Kidney (tissue), 13 donors: ENCODE measurements at regions not wholly inside any gene's neighbourhood (a gene's known extent, or its start where the extent isn't known, plus 50 kb on each side); places are given as distances from the start of the nearest gene placed in this dataset.

Experiments
- DNase-seq, 5 donors: peaks; one replicate each; pipeline ENCODE4 v3.0.0-alpha.2; 2013 to 2020
- FAIRE-seq: peaks from 2 replicates; lab custom pipeline; 2012; peaks lifted over from hg19 to GRCh38; lab: Jason Lieb, UNC
- H3K27ac ChIP-seq, 2 donors: one replicate each; pipeline ENCODE4 v1.7.0; 2013; ENCODE audit warnings: low read depth in 2 of 2, low read length in 2 of 2, inconsistent platforms in 1 of 2
- H3K27me3 ChIP-seq: one replicate; pipeline ENCODE4 v1.7.1; 2013; ENCODE audit warnings: low read length, inconsistent platforms; ENCODE audit not compliant: control insufficient read depth, insufficient read depth
- H3K36me3 ChIP-seq, 3 donors: one replicate each; pipeline versions ENCODE4 v1.7.0 to v1.7.1; 2013; ENCODE audit warnings: low read length in 3 of 3, control low read depth in 1 of 3, inconsistent platforms in 1 of 3; ENCODE audit not compliant: insufficient read depth in 3 of 3, control insufficient read depth in 2 of 3
- H3K4me1 ChIP-seq, 3 donors: one replicate each; pipeline versions ENCODE4 v1.7.0 to v1.7.1; 2013; ENCODE audit warnings: low read length in 3 of 3, inconsistent platforms in 1 of 3, low read depth in 1 of 3; ENCODE audit not compliant: control insufficient read depth in 2 of 3, insufficient read depth in 2 of 3
- H3K4me3 ChIP-seq, 3 donors: one replicate each; pipeline versions ENCODE4 v1.7.0 to v1.8.1; 2013; ENCODE audit warnings: low read length in 3 of 3, control low read depth in 1 of 3, inconsistent platforms in 1 of 3
- H3K9ac ChIP-seq, 3 donors: one replicate each; pipeline versions ENCODE4 v1.7.0 to v1.7.1; 2013; ENCODE audit warnings: low read length in 3 of 3, control low read depth in 1 of 3, inconsistent platforms in 1 of 3
- H3K9me3 ChIP-seq, 3 donors: one replicate each; pipeline versions ENCODE4 v1.7.0 to v1.7.1; 2013; ENCODE audit warnings: low read length in 3 of 3, control low read depth in 1 of 3, inconsistent platforms in 1 of 3; ENCODE audit not compliant: control insufficient read depth in 2 of 3, insufficient read depth in 1 of 3
- intact Hi-C: fragments of 100-400 bp; cut with DNase I; formaldehyde crosslinking; loops from one replicate; pipeline ENCODE4 v1.11.1; 2022
- TF ChIP-seq, protein P1 (sequence below): IDR thresholded peaks from 3 replicates; pipeline ENCODE4 v1.5.1; 2012; ENCODE audit warnings: mild to moderate bottlenecking, moderate library complexity, borderline replicate concordance; ENCODE audit not compliant: insufficient read depth; ENCODE audit errors: extremely low read depth
- donor health status: control.
- donor health status: control.
- donor health status: control.
- donor health status: control.
- donor health status: control.
- donor health status: DM: yes; HTN: yes; CAD: no.
- donor health status: Normal renal cell carcinoma (clear cell type).

DNA sequence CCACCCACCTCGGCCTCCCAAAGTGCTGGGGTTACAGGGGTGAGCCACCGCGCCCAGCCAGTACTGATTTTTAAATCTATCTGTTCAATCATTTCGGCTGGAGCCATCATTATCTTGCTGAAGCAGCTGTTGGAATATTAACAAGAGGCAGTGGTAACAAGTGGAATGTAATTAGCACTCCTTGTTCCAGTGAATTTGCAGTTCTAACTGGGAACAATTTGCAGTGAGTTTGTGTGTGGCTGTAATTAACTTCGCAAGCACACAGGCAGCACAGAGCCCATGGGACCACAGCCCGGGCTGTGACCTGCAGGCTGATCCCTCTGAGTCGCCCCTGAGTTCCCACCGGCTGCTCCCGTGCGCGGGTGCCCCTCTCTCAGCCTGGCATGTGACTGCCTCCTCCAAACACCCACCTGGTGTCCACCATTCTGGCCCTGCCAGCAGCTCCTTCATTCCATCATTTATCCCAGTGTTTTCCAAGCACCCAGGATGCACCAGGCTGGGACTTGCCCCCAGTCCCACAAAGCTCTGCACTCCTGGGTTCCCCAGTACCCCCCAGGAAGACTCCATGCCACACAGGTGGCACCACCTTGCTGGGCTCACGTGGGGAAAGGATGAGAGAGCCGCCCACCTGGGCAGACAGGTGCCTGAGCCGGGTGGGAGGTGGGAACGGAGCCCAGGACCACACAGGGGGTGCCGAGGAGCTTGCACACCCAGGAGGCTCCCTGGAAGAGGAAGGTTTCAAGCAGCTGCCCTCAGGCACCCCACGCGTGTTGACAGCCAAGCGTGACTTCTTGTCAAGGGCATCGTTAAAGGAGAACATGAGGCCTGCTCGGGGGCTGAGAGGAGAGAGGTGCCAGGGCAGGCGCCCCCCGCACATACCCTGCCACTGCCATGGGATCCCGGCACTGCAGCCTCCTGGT is 75.2 kb downstream of the YTHDF1 start:
- DNase-seq (peak in 1 of 5 donors; percentile 63), FAIRE-seq (no peak)
- intact Hi-C loops: no loop called here
- TF ChIP-seq, protein P1, sequence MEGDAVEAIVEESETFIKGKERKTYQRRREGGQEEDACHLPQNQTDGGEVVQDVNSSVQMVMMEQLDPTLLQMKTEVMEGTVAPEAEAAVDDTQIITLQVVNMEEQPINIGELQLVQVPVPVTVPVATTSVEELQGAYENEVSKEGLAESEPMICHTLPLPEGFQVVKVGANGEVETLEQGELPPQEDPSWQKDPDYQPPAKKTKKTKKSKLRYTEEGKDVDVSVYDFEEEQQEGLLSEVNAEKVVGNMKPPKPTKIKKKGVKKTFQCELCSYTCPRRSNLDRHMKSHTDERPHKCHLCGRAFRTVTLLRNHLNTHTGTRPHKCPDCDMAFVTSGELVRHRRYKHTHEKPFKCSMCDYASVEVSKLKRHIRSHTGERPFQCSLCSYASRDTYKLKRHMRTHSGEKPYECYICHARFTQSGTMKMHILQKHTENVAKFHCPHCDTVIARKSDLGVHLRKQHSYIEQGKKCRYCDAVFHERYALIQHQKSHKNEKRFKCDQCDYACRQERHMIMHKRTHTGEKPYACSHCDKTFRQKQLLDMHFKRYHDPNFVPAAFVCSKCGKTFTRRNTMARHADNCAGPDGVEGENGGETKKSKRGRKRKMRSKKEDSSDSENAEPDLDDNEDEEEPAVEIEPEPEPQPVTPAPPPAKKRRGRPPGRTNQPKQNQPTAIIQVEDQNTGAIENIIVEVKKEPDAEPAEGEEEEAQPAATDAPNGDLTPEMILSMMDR: no peak
- no peaks in the 10 kb centered on the region for H3K36me3 ChIP-seq
- H3K27ac ChIP-seq: no peak overlapping the region
- no peaks in the 10 kb centered on the region for H3K9me3 ChIP-seq
- H3K9ac ChIP-seq: no peak overlapping the region
- H3K4me1 ChIP-seq: no peaks in the 10 kb centered on the region
- no peak overlapping the region for H3K4me3 ChIP-seq
- peaks cover 2% of the 10 kb centered on the region for H3K27me3 ChIP-seq

DNA sequence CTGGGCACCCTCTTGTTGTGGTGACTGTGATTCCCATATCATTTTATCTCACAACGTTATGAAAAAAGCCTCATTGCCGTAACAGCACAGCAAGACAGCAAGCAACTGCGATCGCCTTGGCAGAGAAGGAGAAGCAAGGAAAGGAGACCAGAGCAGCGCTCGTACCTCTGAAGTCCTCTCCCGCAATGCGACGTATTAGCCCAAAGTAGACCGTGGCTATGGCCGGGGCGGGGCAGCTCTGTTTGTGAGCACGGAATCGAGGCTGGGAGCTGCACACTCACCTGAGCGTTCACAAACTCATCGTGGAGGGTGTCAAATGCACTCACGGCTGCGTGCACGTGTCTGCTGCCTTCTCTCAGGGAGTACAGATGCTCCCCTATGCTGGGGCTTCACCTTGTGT is 76.1 kb downstream of the YTHDF1 start:
- Histone ChIP-seq H3K9ac (no peak overlapping the region), H3K27me3 (peaks cover 2% of the 10 kb centered on the region), H3K27ac (no peak overlapping the region), H3K9me3 (no peaks in the 10 kb centered on the region), H3K4me3 (no peak overlapping the region), H3K4me1 (no peaks in the 10 kb centered on the region), H3K36me3 (no peaks in the 10 kb centered on the region)
- intact Hi-C loops: no loop called here
- FAIRE-seq (no peak), DNase-seq (peak in 1 of 5 donors; percentile 38)
- TF ChIP-seq, protein P1: no peak

DNA sequence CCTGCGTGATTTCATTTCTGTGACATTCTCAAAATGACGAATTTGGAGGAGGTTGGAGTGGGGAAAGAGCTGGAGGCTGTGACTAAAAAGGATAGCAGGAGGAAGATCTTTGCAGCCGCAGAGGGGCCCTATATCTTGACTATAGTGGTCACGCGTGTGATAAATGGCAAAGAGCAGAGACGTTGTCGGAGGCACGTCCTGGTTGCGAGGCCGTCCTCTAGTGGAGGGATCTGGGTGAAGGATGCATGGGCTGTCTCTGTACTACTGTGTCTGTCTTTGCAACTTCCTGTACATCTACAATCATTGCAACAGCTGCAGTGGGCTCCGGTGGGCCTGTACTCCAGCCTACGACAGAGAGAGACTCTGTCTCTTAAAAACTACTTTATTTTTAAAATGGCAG is 76.6 kb downstream of the YTHDF1 start:
- no peaks in the 10 kb centered on the region for H3K9me3 ChIP-seq
- no peak overlapping the region for H3K27ac ChIP-seq
- peaks cover 2% of the 10 kb centered on the region for H3K27me3 ChIP-seq
- no peaks in the 10 kb centered on the region for H3K36me3 ChIP-seq
- no peak overlapping the region for H3K4me3 ChIP-seq
- TF ChIP-seq, protein P1: no peak
- H3K4me1 ChIP-seq: no peaks in the 10 kb centered on the region
- intact Hi-C loops: no loop called here
- no peak overlapping the region for H3K9ac ChIP-seq
- no peak for DNase-seq
- no peak for FAIRE-seq
